T-helper 1 cell treated with Interleukin-12 subunit alpha and Interleukin-12 subunit beta and Interleukin-4 antibody, amounts not matched to agents 30 μg/mL and 1 μg/mL, for 36 hours (primary cell): ENCODE measurements at regions not wholly inside any gene's neighbourhood (a gene's known extent, or its start where the extent isn't known, plus 50 kb on each side); places are given as distances from the start of the nearest gene placed in this dataset.

Source experiments
- H3K27ac Mint-ChIP-seq: one replicate; pipeline ENCODE4 v1.8.0; 2021; ENCODE audit warnings: mild to moderate bottlenecking, mixed read lengths
- H3K27me3 Mint-ChIP-seq: one replicate; pipeline ENCODE4 v1.8.0; 2021; ENCODE audit warnings: low read depth, mixed read lengths
- H3K36me3 Mint-ChIP-seq: one replicate; pipeline ENCODE4 v1.8.0; 2021; ENCODE audit warnings: low read depth, mixed read lengths
- H3K4me1 Mint-ChIP-seq: one replicate; pipeline ENCODE4 v1.8.0; 2021; ENCODE audit warnings: low read depth, mixed read lengths
- H3K4me3 Mint-ChIP-seq: one replicate; pipeline ENCODE4 v1.8.0; 2021; ENCODE audit warnings: mild to moderate bottlenecking, moderate library complexity, mixed read lengths
- H3K9me3 Mint-ChIP-seq: one replicate; pipeline ENCODE4 v1.8.0; 2021; ENCODE audit warnings: mixed read lengths

- Mint-ChIP-seq H3K4me3 (no peak overlapping the region), H3K4me1 (no peaks in the 10 kb centered on the region), H3K36me3 (no peaks in the 10 kb centered on the region), H3K9me3 (no peaks in the 10 kb centered on the region), H3K27ac (no peak overlapping the region), H3K27me3 (peaks cover 7% of the 10 kb centered on the region)
These were observed 179.8 kb upstream of the GALNT2 start for GRCh38 chr1:229887043-229887822.

GRCh38 chr1:229888157-229888556 is 178.9 kb upstream of the GALNT2 start:
- Mint-ChIP-seq H3K4me1 (no peaks in the 10 kb centered on the region), H3K36me3 (no peaks in the 10 kb centered on the region), H3K9me3 (no peaks in the 10 kb centered on the region), H3K27me3 (peaks cover 7% of the 10 kb centered on the region), H3K4me3 (no peak overlapping the region), H3K27ac (no peak overlapping the region)

DNA sequence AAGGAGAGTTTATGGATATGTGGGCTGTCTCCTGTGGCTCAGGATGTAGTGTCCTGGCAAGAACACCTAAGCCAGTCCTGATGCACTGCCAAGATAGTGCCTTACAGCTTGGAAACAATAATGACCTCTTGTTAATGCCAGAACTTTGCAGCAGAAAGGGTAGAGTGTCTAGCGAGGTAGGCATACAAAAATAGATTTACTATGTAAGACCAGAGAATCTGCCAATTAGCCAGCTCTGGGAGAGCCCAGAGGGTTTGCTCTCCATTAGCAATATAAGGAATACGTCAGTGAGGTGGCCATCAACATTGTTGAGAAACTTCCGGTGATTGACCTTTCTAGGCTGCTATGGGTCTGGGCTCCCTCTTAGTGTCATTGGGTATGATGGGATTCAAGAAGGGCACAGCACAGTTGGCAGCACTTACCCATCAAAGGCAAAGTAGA is 178.5 kb upstream of the GALNT2 start:
- Mint-ChIP-seq H3K27ac (no peak overlapping the region), H3K4me3 (no peak overlapping the region), H3K9me3 (no peaks in the 10 kb centered on the region), H3K4me1 (no peaks in the 10 kb centered on the region), H3K36me3 (no peaks in the 10 kb centered on the region), H3K27me3 (peaks cover 7% of the 10 kb centered on the region)

GRCh38 chr1:229889031-229889517 is 178.0 kb upstream of the GALNT2 start:
- Mint-ChIP-seq H3K4me1 (no peaks in the 10 kb centered on the region), H3K4me3 (no peak overlapping the region), H3K27ac (no peak overlapping the region), H3K36me3 (no peaks in the 10 kb centered on the region), H3K27me3 (peaks cover 7% of the 10 kb centered on the region), H3K9me3 (no peaks in the 10 kb centered on the region)

DNA sequence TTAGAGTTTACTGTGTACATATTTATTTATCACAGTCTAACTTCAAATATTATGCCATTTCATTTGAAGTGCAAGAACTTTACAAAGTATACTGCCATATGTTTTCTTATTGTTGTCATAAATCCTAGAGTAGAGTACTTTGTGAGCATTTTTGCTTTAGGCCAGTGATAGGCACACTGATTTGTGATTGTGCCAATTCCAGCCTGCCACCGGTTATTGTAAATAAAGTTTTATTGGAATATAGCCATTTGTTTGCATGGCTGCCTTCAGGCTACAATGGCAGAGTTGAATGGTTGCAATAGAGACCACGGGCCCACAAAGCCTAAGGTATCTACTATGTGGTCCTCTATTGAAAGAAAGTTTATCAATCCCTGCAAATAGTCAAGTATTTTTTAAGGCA is 175.8 kb upstream of the GALNT2 start:
- no peak overlapping the region for H3K27ac Mint-ChIP-seq
- no peaks in the 10 kb centered on the region for H3K4me1 Mint-ChIP-seq
- no peaks in the 10 kb centered on the region for H3K36me3 Mint-ChIP-seq
- H3K9me3 Mint-ChIP-seq, result no peaks in the 10 kb centered on the region
- peaks cover 7% of the 10 kb centered on the region for H3K27me3 Mint-ChIP-seq
- no peak overlapping the region for H3K4me3 Mint-ChIP-seq

DNA sequence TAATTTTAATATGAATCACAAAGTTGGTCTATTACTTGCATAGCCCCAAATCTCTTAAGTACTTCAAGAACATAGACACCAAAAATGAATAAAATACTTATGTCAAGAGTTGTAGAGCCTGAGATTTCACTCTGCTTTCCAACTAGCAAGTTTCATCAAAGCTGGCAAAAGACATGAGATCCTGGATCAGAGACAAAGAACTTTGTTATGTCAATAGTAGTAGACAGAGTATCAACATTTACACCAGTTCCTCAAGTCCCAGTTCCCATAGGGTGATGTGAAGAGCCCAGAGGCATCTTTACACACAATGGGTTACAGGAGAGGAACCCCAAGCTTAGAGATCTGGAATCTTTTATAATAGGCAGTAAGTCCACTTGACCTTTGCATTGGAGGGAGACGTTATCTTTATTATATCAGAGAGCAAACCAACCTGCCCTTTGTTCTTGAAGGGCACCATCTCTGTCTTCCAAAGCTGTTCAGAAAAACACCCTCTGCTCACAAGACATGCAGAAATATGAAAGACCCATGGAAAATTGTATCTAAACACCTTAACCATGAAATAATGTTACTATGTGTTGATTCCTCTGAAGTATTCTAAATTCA is 174.4 kb upstream of the GALNT2 start:
- H3K9me3 Mint-ChIP-seq, result no peaks in the 10 kb centered on the region
- H3K4me1 Mint-ChIP-seq, result no peaks in the 10 kb centered on the region
- no peaks in the 10 kb centered on the region for H3K36me3 Mint-ChIP-seq
- H3K27me3 Mint-ChIP-seq, result peaks cover 7% of the 10 kb centered on the region
- no peak overlapping the region for H3K4me3 Mint-ChIP-seq
- H3K27ac Mint-ChIP-seq, result no peak overlapping the region

GRCh38 chr1:229893762-229894444 is 173.1 kb upstream of the GALNT2 start:
- H3K4me3 Mint-ChIP-seq, result no peak overlapping the region
- H3K27ac Mint-ChIP-seq, result no peak overlapping the region
- H3K9me3 Mint-ChIP-seq, result no peaks in the 10 kb centered on the region
- H3K4me1 Mint-ChIP-seq, result no peaks in the 10 kb centered on the region
- peaks cover 7% of the 10 kb centered on the region for H3K27me3 Mint-ChIP-seq
- H3K36me3 Mint-ChIP-seq, result no peaks in the 10 kb centered on the region

- Mint-ChIP-seq H3K27me3 (peaks cover 7% of the 10 kb centered on the region), H3K36me3 (no peaks in the 10 kb centered on the region), H3K9me3 (no peaks in the 10 kb centered on the region), H3K4me3 (no peak overlapping the region), H3K27ac (no peak overlapping the region), H3K4me1 (no peaks in the 10 kb centered on the region)
These were observed 172.5 kb upstream of the GALNT2 start for GRCh38 chr1:229894532-229894931.

DNA sequence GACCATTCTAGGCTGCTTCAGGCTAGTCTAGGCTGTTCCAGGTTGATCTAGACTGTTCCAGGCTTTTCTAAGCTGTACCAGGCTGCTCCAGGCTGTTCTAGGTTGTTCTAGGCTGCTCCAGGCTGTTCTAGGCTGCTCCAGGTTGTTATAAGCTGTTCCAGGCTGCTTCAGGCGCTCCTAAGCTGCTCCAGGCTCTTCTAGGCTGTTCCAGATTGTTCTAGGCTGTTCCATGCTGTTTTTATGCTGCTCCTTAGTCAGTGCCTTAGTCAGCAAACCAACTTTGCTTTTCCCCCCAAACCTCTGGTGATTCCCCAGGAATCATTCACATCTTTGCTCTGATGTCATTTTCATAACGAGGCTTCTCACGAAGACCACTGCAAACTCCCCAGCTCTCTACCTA is 171.4 kb upstream of the GALNT2 start:
- H3K4me1 Mint-ChIP-seq, result no peaks in the 10 kb centered on the region
- no peak overlapping the region for H3K27ac Mint-ChIP-seq
- peaks cover 2% of the 10 kb centered on the region for H3K9me3 Mint-ChIP-seq
- H3K4me3 Mint-ChIP-seq, result no peak overlapping the region
- peaks cover 8% of the 10 kb centered on the region for H3K27me3 Mint-ChIP-seq
- H3K36me3 Mint-ChIP-seq, result no peaks in the 10 kb centered on the region

DNA sequence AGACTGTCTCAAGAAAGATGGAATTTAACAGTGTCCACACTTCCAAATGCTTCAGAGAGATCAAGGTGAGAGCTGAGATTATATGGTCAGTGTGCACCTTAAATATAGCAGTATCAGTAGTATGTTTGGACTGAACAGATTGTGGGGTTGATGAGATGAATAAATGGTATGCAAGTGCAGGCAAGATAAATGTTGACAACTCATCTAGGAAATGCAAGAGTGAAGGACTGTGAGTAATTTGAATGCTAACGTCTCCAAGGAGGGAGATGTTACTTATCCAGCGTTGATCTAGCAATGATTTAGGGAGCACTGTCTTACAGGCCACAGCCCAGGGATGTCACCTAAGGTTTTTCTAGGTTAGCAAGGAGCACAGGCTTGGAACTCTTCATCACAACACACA is 170.7 kb upstream of the GALNT2 start:
- Mint-ChIP-seq H3K27ac (no peak overlapping the region), H3K36me3 (no peaks in the 10 kb centered on the region), H3K9me3 (peaks cover 2% of the 10 kb centered on the region), H3K27me3 (peaks cover 12% of the 10 kb centered on the region), H3K4me3 (no peak overlapping the region), H3K4me1 (no peaks in the 10 kb centered on the region)

- H3K9me3 Mint-ChIP-seq, result peaks cover 2% of the 10 kb centered on the region
- H3K27ac Mint-ChIP-seq, result no peak overlapping the region
- H3K4me1 Mint-ChIP-seq, result no peaks in the 10 kb centered on the region
- H3K36me3 Mint-ChIP-seq, result no peaks in the 10 kb centered on the region
- H3K27me3 Mint-ChIP-seq, result peaks cover 14% of the 10 kb centered on the region
- H3K4me3 Mint-ChIP-seq, result no peak overlapping the region
These were observed 170.2 kb upstream of the GALNT2 start for GRCh38 chr1:229896861-229897260.

DNA sequence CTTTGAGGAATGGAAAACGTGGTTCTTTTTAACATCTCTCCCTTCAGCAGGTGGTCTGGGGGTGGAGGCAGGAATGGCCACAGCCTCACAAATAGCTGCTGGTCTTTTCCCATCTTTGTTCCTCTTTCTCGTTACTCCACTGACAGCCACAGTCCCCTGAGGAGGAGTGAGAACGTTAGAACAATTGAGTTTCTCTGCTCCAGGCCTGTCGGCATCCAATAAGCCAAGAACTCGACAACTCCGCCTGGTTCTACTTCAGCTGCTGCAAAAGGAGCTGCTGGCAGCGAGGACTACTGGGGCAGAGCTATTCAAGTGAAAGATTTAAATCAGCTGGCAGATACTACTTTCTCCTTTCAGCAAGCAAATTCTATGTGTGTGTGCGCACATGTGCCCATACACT is 169.5 kb upstream of the GALNT2 start:
- Mint-ChIP-seq H3K4me1 (no peaks in the 10 kb centered on the region), H3K9me3 (peaks cover 2% of the 10 kb centered on the region), H3K27ac (no peak overlapping the region), H3K36me3 (no peaks in the 10 kb centered on the region), H3K4me3 (no peak overlapping the region), H3K27me3 (peaks cover 17% of the 10 kb centered on the region)

DNA sequence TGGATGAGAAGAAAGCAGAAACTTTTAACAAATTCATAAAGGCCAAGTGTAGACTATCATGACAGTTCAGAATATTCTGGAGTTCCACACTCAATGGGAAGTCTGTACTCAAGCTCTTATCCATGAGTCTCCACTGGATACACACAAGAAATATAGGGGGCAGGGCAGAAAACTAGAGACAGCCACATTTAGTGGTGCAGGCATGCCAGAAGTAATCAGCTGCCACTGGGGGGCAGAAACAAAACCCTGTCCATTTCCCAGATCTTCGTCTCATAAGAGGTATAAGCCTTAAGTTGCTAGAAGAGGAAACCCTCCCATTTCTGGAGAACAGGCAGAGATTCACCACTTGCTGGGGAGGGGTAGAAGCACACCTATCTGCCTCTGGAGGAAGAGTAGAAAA is 166.8 kb upstream of the GALNT2 start:
- no peak overlapping the region for H3K4me3 Mint-ChIP-seq
- H3K36me3 Mint-ChIP-seq, result no peaks in the 10 kb centered on the region
- no peak overlapping the region for H3K27ac Mint-ChIP-seq
- peaks cover 24% of the 10 kb centered on the region for H3K27me3 Mint-ChIP-seq
- no peaks in the 10 kb centered on the region for H3K4me1 Mint-ChIP-seq
- H3K9me3 Mint-ChIP-seq, result peaks cover 2% of the 10 kb centered on the region

- Mint-ChIP-seq H3K36me3 (no peaks in the 10 kb centered on the region), H3K27me3 (peaks cover 38% of the 10 kb centered on the region), H3K9me3 (no peaks in the 10 kb centered on the region), H3K27ac (no peak overlapping the region), H3K4me1 (no peaks in the 10 kb centered on the region), H3K4me3 (no peak overlapping the region)
These were observed 161.9 kb upstream of the GALNT2 start for GRCh38 chr1:229905031-229905545.

GRCh38 chr1:229905652-229906051 is 161.4 kb upstream of the GALNT2 start:
- Mint-ChIP-seq H3K4me3 (no peak overlapping the region), H3K36me3 (no peaks in the 10 kb centered on the region), H3K27me3 (peaks cover 37% of the 10 kb centered on the region), H3K27ac (no peak overlapping the region), H3K4me1 (no peaks in the 10 kb centered on the region), H3K9me3 (no peaks in the 10 kb centered on the region)
